ENCODE measurements at regions not wholly inside any gene's neighbourhood (a gene's known extent, or its start where the extent isn't known, plus 50 kb on each side); places are given as distances from the start of the nearest gene placed in this dataset.

- no peaks in the 10 kb centered on the region for H4K20me1 ChIP-seq (ENCODE audit: control insufficient read depth, extremely low read depth, insufficient read depth, low read length)
- H3K27me3 ChIP-seq (ENCODE audit: control insufficient read depth, extremely low read depth, insufficient read depth, low read length) = no peaks in the 10 kb centered on the region
- no peaks in the 10 kb centered on the region for H3K79me2 ChIP-seq (ENCODE audit: control insufficient read depth, insufficient read depth, low read length)
- TF ChIP-seq CTCF (optimal IDR thresholded peaks at IDR 0.05 in 1 of 3, IDR thresholded peaks at IDR 0.05 in 1 of 3, conservative IDR thresholded peaks at IDR 0.05 in 1 of 3; ENCODE audit: extremely low read depth in 1 of 3, insufficient read depth in 2 of 3, low read length in 3 of 3) (no peak), EZH2 (IDR thresholded peaks at IDR 0.05; ENCODE audit: low read length) (no peak)
- H3K9me3 ChIP-seq (ENCODE audit: control insufficient read depth, low read depth, low read length) = no peaks in the 10 kb centered on the region
- dilution Hi-C loops (cut with MboI; ENCODE audit: extremely low pct_ligation_motif_present, low sequenced_read_pairs) = no loop called here
- no peak for DNase-seq (ENCODE audit: low read depth, low spot score)
- no peaks in the 10 kb centered on the region for H3K9me1 ChIP-seq (ENCODE audit: control insufficient read depth, extremely low read depth, insufficient read depth, low read length)
- no peaks in the 10 kb centered on the region for H3K36me3 ChIP-seq (ENCODE audit: control insufficient read depth in 2 of 2, extremely low read depth in 1 of 2, insufficient read depth in 2 of 2, low read length in 2 of 2)
- H3K4me2 ChIP-seq (ENCODE audit: control insufficient read depth, extremely low read depth, insufficient read depth, low read depth, low read length) = no peak overlapping the region
- H3K4me3 ChIP-seq (ENCODE audit: control insufficient read depth in 2 of 3, extremely low read depth in 1 of 3, insufficient read depth in 2 of 3, low read depth in 1 of 3, low read length in 3 of 3) = no peak overlapping the region
- H3K9ac ChIP-seq (ENCODE audit: control insufficient read depth, extremely low read depth, insufficient read depth, low read length) = no peak overlapping the region
- H2AFZ ChIP-seq (ENCODE audit: control insufficient read depth, low read length) = no peak overlapping the region
- no peak for FAIRE-seq
- no peak overlapping the region for H3K27ac ChIP-seq (ENCODE audit: control insufficient read depth, insufficient read depth, low read length)
- H3K4me1 ChIP-seq (ENCODE audit: control insufficient read depth, extremely low read depth, insufficient read depth, low read length) = peaks cover 25% of the 10 kb centered on the region
Observed at GRCh38 chr5:56532466-56532865, 282.9 kb upstream of the MAP3K1 start.

- peaks cover 43% of the 10 kb centered on the region for H3K4me1 ChIP-seq (ENCODE audit: control insufficient read depth, extremely low read depth, insufficient read depth, low read length)
- H3K4me3 ChIP-seq (ENCODE audit: control insufficient read depth in 2 of 3, extremely low read depth in 1 of 3, insufficient read depth in 2 of 3, low read depth in 1 of 3, low read length in 3 of 3) = no peak overlapping the region
- no peak overlapping the region for H2AFZ ChIP-seq (ENCODE audit: control insufficient read depth, low read length)
- H4K20me1 ChIP-seq (ENCODE audit: control insufficient read depth, extremely low read depth, insufficient read depth, low read length) = no peaks in the 10 kb centered on the region
- H3K27ac ChIP-seq (ENCODE audit: control insufficient read depth, insufficient read depth, low read length) = no peak overlapping the region
- H3K27me3 ChIP-seq (ENCODE audit: control insufficient read depth, extremely low read depth, insufficient read depth, low read length) = no peaks in the 10 kb centered on the region
- dilution Hi-C loops (cut with MboI; ENCODE audit: extremely low pct_ligation_motif_present, low sequenced_read_pairs) = no loop called here
- H3K9ac ChIP-seq (ENCODE audit: control insufficient read depth, extremely low read depth, insufficient read depth, low read length) = no peak overlapping the region
- FAIRE-seq (no peak), DNase-seq (ENCODE audit: low read depth, low spot score) (no peak)
- no peak overlapping the region for H3K4me2 ChIP-seq (ENCODE audit: control insufficient read depth, extremely low read depth, insufficient read depth, low read depth, low read length)
- H3K9me3 ChIP-seq (ENCODE audit: control insufficient read depth, low read depth, low read length) = no peaks in the 10 kb centered on the region
- no peaks in the 10 kb centered on the region for H3K9me1 ChIP-seq (ENCODE audit: control insufficient read depth, extremely low read depth, insufficient read depth, low read length)
- TF ChIP-seq EZH2 (IDR thresholded peaks at IDR 0.05; ENCODE audit: low read length) (no peak), CTCF (optimal IDR thresholded peaks at IDR 0.05 in 1 of 3, IDR thresholded peaks at IDR 0.05 in 1 of 3, conservative IDR thresholded peaks at IDR 0.05 in 1 of 3; ENCODE audit: extremely low read depth in 1 of 3, insufficient read depth in 2 of 3, low read length in 3 of 3) (no peak)
- H3K79me2 ChIP-seq (ENCODE audit: control insufficient read depth, insufficient read depth, low read length) = no peaks in the 10 kb centered on the region
- no peaks in the 10 kb centered on the region for H3K36me3 ChIP-seq (ENCODE audit: control insufficient read depth in 2 of 2, extremely low read depth in 1 of 2, insufficient read depth in 2 of 2, low read length in 2 of 2)
Observed at GRCh38 chr5:56530626-56531138, 284.7 kb upstream of the MAP3K1 start.
